ENCODE measurements at regions not wholly inside any gene's neighbourhood (a gene's known extent, or its start where the extent isn't known, plus 50 kb on each side); places are given as distances from the start of the nearest gene placed in this dataset.

DNA sequence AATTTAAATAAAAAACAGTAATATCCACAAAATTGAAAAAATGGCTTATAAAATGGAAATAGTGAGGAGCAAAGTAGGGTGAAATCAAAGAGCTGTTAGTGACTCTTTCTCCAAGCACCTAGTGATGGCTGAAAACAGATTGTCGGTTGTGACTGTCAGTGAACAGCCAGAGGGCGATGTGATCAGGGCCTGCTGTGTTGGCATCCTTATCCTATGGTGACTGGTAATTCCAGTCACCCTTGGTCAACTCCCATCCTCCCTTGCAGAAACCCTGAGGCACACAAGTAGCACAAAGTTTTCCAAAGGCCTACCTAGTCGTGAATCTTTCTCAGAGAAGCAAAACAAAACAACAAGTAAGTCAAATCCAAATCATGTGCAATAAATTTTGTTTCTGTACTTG, 599.8 kb upstream of the CXADR start:
- no peak overlapping the region for H3K27ac ChIP-seq
- 63 to 73% (median 66%) methylated on average over 3 of the region's 3 CpGs for WGBS, 5 donors

DNA sequence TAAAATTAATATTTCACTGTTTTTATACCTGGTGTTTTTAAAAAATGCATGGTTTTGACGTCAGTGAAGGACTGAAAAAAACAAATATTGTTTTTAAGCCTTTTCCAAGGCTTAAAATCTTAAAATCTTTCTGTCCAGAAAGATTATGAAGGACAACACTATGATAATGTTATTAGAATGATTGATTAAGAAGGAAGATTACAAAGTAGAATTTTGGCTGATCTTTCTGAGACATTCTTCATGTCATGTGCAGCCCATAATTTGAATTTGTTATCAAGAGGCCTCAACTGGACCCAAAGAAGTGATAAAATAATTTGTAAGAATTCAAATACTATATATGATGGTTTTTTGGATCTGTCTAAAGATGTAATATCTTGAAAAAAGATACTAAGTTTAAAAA, 584.4 kb upstream of the CXADR start:
- no peak for TF ChIP-seq POLR2A (IDR thresholded peaks at IDR 0.05)
- TF ChIP-seq, protein P1, sequence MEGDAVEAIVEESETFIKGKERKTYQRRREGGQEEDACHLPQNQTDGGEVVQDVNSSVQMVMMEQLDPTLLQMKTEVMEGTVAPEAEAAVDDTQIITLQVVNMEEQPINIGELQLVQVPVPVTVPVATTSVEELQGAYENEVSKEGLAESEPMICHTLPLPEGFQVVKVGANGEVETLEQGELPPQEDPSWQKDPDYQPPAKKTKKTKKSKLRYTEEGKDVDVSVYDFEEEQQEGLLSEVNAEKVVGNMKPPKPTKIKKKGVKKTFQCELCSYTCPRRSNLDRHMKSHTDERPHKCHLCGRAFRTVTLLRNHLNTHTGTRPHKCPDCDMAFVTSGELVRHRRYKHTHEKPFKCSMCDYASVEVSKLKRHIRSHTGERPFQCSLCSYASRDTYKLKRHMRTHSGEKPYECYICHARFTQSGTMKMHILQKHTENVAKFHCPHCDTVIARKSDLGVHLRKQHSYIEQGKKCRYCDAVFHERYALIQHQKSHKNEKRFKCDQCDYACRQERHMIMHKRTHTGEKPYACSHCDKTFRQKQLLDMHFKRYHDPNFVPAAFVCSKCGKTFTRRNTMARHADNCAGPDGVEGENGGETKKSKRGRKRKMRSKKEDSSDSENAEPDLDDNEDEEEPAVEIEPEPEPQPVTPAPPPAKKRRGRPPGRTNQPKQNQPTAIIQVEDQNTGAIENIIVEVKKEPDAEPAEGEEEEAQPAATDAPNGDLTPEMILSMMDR (IDR thresholded peaks at IDR 0.05 in 8 of 11, conservative IDR thresholded peaks at IDR 0.05 in 3 of 11): no peak
- no peak for TF ChIP-seq POLR2AphosphoS5 (IDR thresholded peaks at IDR 0.05)
- Histone ChIP-seq H3K27me3 (replicated peaks in 1 of 7) (no peaks in the 10 kb centered on the region), H3K36me3 (no peaks in the 10 kb centered on the region), H3K4me3 (no peak overlapping the region), H3K4me1 (no peaks in the 10 kb centered on the region), H3K27ac (no peak overlapping the region), H3K9me3 (peaks cover 0 to 13% (median 0%) of the 10 kb centered on the region in 8 donors)
- WGBS, 5 donors: 0% methylated on average over 1 of the region's 1 CpG
- DNase-seq: no peak
- intact Hi-C loops (cut with DNase I; ENCODE audit: low total_unique reads): no loop called here

More for the DNA sequence above, 599.8 kb upstream of the CXADR start:
- H3K27me3 ChIP-seq (replicated peaks in 1 of 7): no peaks in the 10 kb centered on the region
- TF ChIP-seq POLR2A (IDR thresholded peaks at IDR 0.05): no peak
- TF ChIP-seq POLR2AphosphoS5 (IDR thresholded peaks at IDR 0.05): no peak
- intact Hi-C loops (cut with DNase I; ENCODE audit: low total_unique reads): no loop called here
- peaks cover 0 to 15% (median 0%) of the 10 kb centered on the region in 8 donors for H3K9me3 ChIP-seq
- H3K4me3 ChIP-seq: no peak overlapping the region
- DNase-seq: no peak
- no peaks in the 10 kb centered on the region for H3K36me3 ChIP-seq
- no peaks in the 10 kb centered on the region for H3K4me1 ChIP-seq

DNA sequence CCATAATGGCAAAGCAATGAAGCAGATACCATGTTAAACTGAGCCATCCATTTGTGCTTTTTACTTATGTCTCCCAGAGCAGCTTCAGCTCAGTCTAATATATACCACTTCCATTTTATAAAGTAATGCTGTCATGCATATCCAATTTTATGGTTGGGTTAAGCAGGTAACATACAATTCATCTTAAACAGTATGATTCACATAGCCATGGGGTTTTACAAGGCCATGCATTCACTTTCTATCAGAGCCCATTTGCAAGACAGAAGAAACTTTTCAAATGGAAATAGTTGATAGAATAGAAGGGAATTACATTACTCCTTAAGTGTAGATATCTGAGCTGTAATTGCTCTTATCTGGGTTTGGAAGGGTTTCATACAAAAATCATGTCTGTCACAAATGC, 580.5 kb upstream of the CXADR start:
- Histone ChIP-seq H3K9me3 (peaks cover 0 to 24% (median 7%) of the 10 kb centered on the region in 8 donors), H3K4me1 (no peaks in the 10 kb centered on the region), H3K27me3 (replicated peaks in 1 of 7) (no peaks in the 10 kb centered on the region), H3K4me3 (no peak overlapping the region), H3K27ac (no peak overlapping the region), H3K36me3 (no peaks in the 10 kb centered on the region)
- TF ChIP-seq POLR2AphosphoS5 (IDR thresholded peaks at IDR 0.05): no peak
- TF ChIP-seq, protein P1 (IDR thresholded peaks at IDR 0.05 in 8 of 11, conservative IDR thresholded peaks at IDR 0.05 in 3 of 11): no peak
- intact Hi-C loops (cut with DNase I; ENCODE audit: low total_unique reads): no loop called here
- DNase-seq: no peak

DNA sequence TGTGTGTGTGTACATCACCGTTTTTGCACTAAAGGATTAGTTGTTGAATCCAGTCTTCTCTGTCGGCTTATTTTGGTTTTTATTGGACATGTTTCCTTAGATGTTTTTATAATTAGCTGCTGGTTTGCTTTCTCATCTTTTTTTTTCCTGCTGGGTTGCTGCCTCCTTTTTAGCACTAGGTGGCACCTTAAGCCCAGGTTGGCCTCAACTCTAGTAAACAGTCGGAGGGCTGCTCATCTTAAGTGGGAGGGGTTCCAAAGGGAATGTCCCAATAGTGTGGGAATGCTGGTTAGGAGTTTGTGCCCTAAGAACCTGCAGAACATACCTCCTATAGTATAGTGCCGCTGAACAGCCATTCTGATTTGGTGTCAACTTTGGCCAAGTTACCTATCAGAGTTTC, 570.1 kb upstream of the CXADR start:
- 58 to 71% (median 64%) methylated on average over 4 of the region's 4 CpGs for WGBS, 5 donors
- H3K9me3 ChIP-seq: peaks cover 0 to 53% (median 23%) of the 10 kb centered on the region in 8 donors

More for the DNA sequence above, 570.1 kb upstream of the CXADR start:
- H3K27me3 ChIP-seq (replicated peaks in 1 of 7): no peaks in the 10 kb centered on the region
- no peak overlapping the region for H3K4me3 ChIP-seq
- DNase-seq: no peak
- H3K36me3 ChIP-seq: no peaks in the 10 kb centered on the region
- no peak overlapping the region for H3K27ac ChIP-seq
- TF ChIP-seq, protein P1 (IDR thresholded peaks at IDR 0.05 in 8 of 11, conservative IDR thresholded peaks at IDR 0.05 in 3 of 11): no peak
- TF ChIP-seq POLR2A (IDR thresholded peaks at IDR 0.05) (no peak), POLR2AphosphoS5 (IDR thresholded peaks at IDR 0.05) (no peak)
- intact Hi-C loops (cut with DNase I; ENCODE audit: low total_unique reads): no loop called here
- no peaks in the 10 kb centered on the region for H3K4me1 ChIP-seq

Data from spleen (tissue), 11 donors.